ENCODE measurements at regions not wholly inside any gene's neighbourhood (a gene's known extent, or its start where the extent isn't known, plus 50 kb on each side); places are given as distances from the start of the nearest gene placed in this dataset.

GRCh38 chr9:89902450-89903140 lies 297.8 kb downstream of the GADD45G start:
- no peak for DNase-seq (ENCODE audit: low read depth in 2 of 2)

DNA sequence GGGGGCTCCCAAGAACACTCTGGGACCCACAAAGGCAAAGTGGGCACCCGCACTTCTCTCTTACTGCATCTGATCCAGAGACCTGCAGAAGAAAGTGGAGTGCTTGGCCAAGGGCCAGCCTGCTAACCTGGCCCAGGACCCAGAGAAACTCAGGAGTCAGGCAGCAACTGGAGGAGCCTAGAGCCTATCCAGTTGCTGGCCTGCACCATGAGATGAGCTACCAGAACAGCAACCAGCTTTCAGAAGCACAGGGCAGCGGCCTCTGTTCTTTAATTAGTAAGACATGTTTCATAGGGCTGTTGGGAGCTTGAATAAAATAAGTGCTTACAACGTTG lies 298.3 kb downstream of the GADD45G start:
- DNase-seq (ENCODE audit: low read depth in 2 of 2): no peak

DNA sequence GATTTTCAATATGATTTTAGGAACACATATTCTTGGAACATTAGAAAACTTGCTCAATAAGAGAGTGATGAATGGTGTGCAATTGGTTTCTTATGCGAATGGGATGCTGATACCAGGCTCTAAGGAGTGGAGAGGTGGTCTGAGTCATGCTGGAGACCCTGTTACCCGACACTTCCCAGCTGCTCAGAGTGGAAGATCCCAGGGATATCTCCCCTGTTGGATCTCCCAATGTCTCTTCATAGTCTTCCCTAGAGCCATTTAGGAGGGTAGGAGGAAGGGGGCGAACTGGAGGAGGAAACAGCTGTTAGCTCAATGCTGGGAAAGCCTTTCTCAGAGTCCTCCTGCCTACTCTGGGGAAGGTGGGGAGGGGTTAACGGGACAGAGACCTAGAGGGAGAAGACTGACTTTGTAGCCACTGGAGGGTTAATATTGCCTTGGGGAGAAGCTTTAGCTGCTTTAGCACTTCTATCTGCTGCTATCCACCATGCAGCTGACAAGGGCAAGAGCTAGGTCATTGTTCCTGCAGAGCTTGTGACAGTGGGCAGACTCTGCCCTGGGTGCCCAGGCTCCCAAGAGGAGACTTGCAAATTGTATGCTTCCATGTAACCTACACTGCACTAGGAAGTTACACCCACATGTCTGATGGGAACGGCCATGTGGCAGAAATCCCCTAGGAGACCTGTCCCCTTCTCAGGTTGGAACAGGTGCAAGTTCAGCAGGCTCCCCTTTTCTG lies 301.0 kb downstream of the GADD45G start:
- no peak for DNase-seq (ENCODE audit: low read depth in 2 of 2)

DNA sequence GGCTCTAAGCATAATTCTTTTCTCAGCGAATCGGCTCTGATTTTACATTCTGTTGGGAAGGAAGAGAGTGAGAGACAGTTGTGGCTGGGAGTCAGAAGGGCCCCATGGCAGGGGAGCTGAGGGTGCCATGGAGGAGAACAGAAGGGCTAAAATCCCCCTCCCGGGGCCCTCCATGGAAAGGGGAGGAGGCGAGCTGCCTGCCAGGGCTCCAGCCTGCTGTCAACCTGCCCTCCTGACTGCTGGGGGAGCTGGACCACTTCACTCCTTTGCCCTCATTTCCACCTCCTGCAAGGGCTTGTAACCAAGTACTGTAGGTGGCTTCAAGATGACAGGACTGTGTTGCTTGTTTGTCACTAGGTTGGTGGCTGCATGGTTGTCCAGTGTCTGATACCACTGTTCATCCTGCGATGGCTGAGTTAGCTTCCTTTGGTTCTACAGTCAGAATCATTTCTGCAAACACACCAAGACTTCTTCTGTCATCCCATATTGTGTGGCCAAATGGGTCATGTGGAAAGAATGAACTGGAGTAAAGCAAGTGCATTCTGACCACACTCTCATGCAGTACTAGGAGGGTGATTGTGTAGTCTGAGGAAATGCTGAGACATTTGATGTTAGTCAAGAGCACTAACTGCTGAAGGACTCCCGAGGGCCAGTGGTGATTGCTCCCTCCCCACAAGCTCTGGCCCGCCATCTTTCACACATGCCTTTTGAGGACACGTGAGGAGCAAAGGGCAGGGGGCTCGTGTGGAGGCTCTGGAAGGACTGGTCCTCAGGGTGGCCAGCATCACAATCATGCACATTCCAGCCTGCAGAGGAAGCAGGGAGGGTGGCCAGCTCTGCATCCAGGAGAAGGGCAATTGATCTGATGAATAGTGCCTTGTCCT lies 307.2 kb downstream of the GADD45G start:
- no peak for DNase-seq (ENCODE audit: low read depth in 2 of 2)

DNA sequence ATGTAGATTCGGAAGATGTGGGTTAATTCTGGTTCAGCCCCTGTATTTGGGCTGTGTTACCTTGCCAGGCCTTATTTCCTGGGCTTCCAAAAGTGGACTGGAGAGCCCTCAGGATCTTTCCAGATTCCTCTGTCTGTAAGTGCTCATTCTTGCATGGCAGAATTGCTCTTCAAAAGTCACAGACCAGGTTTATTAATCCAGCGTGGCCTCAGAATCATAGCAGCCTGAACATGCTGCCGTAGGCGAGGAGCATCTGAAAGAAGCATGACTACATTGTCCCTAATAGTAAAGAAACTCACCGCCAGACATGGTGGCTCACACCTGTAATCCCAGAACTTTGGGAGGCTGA lies 307.8 kb downstream of the GADD45G start:
- no peak for DNase-seq (ENCODE audit: low read depth in 2 of 2)

DNA sequence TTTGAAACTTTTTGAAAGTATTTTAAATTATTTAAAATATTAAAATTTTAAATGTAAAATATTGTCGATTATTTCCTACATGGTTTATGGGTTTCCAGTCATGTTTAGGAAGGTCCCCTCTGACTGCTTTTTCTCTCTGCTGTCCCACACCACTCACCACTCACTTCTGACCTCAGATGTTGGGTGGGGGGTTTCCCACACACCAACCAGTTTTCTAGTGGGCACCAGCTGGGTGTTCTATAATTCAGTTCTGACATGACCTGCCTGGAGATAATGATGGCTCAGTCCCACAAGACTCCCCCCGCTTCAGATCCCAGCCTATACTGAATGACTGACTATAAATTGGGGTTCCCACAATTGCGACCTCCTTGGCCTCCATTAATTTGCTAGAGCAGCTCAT lies 310.4 kb downstream of the GADD45G start:
- no peak for DNase-seq (ENCODE audit: low read depth in 2 of 2)

DNA sequence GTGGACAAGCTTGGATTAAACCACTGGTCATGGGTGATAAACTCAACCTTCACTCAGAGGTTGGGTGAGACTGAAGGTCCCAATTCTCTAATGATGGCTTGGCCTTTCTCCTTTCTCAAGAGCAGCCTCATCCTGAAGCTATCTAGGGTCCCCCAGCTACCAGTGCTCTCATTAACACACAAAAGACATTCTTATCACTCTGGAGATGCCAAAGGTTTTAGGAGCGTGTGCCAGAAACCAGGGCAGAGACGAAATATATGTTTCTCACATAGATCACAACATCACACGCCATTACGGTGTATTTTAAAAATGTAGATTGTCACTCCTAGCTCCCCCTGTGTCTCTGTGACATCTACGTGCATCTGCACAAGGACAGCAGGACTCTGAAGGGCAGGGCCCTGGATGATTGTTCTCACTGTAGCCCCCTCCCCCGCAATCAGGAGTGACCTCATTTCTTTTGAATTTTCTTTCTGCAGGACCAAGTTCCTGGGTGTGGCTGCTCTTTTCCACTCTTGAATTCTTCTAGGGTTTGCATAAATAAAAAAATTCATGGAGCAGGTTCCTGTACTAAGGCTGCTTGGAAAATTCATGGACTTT lies 311.3 kb downstream of the GADD45G start:
- no peak for DNase-seq (ENCODE audit: low read depth in 2 of 2)

GRCh38 chr9:89917861-89918260 lies 313.0 kb downstream of the GADD45G start:
- DNase-seq (ENCODE audit: low read depth in 2 of 2): no peak

GRCh38 chr9:89919171-89919681 lies 314.4 kb downstream of the GADD45G start:
- DNase-seq (ENCODE audit: low read depth in 2 of 2): no peak

DNA sequence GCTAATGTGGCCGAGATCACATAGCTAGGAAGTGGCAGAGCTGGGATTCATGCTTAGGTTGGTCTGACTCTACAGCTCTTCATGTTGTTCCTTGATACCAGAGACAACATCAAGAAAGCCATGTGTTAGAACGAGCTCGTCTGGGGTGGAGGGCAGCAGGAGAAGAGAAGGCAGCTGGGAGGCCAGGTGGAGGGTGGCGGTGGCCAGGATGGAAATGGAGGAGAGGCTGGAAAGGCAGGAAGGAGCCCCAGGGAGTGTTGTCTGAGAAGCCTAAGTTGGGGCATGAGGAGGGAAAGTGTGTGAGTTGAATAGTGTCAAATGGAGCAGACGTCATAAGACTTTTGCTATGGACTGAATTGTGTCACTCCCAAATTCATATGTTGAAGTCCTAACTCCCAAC lies 315.3 kb downstream of the GADD45G start:
- DNase-seq (ENCODE audit: low read depth in 2 of 2): no peak

GRCh38 chr9:89920951-89921350 lies 316.1 kb downstream of the GADD45G start:
- no peak for DNase-seq (ENCODE audit: low read depth in 2 of 2)

GRCh38 chr9:89922099-89922498 lies 317.3 kb downstream of the GADD45G start:
- no peak for DNase-seq (ENCODE audit: low read depth in 2 of 2)

DNA sequence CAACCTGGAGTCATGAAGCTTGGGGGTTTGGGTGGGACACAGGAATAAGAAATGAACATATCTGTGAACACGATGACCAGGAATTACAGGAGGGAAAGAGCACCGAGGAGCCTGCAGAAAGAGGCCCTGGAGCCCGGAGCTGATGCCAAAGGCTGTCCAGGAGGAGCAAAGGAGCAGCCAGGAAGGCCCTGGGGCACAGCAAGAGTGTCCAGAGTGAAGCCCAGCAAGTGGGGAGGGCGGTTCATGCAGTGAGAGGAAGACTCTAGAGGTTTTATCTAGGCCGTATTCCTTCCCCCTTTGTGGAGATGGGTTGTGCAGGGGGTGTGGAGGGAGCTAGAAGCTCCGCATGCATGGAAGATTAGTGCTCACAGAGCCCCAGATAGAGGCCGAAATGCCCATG lies 318.4 kb downstream of the GADD45G start:
- no peak for DNase-seq (ENCODE audit: low read depth in 2 of 2)

GRCh38 chr9:89923961-89924504 lies 319.2 kb downstream of the GADD45G start:
- no peak for DNase-seq (ENCODE audit: low read depth in 2 of 2)

- DNase-seq (ENCODE audit: low read depth in 2 of 2): no peak
Measured at GRCh38 chr9:89924611-89925010, 319.8 kb downstream of the GADD45G start.

DNA sequence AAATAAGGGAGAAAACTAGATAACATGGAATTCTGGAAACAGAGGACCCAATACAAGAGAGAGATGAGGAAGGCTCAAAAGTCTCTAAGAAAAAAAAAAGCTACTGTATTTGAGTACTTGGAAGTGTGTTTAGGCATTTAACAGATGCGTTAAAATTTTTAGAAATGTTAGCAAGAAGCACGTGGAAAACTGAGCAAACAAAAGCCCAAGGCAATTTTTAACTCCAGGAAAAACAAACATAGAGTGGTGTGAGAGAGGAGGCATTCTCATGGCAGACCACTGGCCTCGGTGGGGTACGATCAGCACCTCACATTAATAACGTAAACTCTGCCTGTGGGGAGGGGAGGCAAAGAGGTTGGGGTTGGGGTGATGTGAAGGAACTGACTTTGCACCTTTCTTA lies 321.4 kb downstream of the GADD45G start:
- DNase-seq (ENCODE audit: low read depth in 2 of 2): no peak

GRCh38 chr9:89926691-89927220 lies 321.9 kb downstream of the GADD45G start:
- DNase-seq (ENCODE audit: low read depth in 2 of 2): no peak

- DNase-seq (ENCODE audit: low read depth in 2 of 2): no peak
Measured at GRCh38 chr9:89928106-89928505, 323.3 kb downstream of the GADD45G start.

DNA sequence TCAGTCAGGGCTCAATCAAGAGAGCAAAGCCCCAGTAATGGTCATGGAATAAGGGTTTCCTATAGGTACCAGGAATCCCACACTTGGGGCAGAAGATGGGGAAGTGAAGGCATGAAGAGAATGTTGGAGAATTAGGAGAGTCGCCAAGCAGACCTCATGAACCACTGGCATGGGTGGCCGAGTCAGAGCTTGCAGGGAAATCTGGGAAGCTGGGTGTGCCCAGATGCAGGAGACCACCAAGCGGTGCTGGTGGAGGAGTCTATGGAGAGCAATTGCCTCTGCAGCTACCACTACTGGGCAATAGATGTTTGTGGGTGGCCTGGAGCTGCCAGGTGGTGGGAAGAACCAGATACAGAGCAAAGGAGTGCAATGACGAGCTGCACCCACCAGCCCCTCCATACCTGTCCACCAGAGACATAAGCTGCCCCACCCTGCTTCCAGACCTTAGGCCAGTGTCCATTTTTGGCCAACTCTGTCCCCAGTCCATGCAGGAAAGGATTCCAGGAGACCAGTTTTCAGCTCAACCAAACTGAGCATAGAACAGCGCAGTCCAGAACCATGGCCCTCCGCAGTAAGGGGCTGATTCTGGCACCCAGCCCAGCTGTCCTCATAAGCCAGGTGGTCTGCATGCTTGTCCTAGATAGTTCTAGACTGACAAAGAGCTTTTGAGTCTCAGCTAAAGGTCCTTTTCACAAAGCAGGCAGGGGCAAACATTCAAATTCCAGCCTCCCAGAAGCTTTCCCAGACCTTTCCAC lies 323.9 kb downstream of the GADD45G start:
- DNase-seq (ENCODE audit: low read depth in 2 of 2): no peak

DNA sequence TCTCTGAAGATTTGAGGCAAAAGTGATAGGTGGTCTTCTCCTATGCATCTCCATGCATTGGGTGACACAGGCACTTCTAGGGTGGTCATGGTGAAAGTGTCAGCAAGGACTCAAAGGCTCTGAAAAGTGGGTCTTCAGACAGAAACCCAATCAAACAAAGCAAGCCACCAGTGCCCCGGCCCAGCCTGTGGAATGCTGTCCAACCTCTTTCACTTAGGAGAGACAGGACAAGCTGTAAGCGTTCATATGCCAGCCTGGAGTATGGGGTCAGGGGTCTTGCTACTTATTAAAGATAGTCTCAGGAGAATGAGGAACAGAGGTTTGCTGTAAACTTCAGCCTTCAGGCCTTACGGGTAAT lies 324.5 kb downstream of the GADD45G start:
- DNase-seq (ENCODE audit: low read depth in 2 of 2): no peak

Measured in stimulated activated CD4-positive, alpha-beta T cell treated with anti-CD3 and anti-CD28 coated beads, Interleukin-1b, Interleukin-23, amount 100 ng/mL, for 1 hour (primary cell).